ENCODE measurements at regions not wholly inside any gene's neighbourhood (a gene's known extent, or its start where the extent isn't known, plus 50 kb on each side); places are given as distances from the start of the nearest gene placed in this dataset.

DNA sequence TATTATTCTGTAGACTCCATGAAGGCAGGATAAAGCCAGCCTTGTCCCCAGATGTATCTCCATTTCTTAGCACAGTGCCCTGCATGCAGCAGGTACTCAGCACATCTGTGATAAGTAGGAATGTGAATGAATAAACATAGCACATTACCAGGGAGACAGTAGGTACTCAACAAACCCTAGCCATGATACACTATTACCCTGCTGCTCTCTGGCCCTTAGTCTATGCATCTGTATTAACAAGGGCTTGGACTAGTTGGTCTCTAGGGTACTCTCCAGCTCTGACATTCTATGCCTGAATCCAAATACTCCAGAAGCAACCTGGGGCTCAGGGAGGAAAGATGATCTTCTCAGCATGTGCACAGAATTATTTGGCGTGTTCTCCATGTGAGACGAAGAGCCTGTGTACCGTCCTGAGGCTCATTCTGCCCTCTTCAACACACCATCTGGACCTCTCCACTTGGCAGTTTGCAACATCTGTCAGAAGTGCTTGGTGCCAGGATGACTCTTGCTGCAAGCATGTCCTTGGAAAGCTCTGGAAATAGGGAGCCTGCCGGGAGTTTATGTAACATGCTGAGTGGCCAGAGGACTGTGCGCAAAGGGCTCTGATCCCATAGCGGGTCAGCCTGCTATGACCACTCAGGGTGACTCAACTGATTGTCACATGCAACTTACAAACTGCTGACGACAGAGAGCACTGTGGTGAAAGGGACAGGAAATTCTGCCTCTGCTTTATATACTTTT, 228.2 kb upstream of the USP24 start (continued):
- TF ChIP-seq ZNF362 (CRISPR knock-in tag; IDR thresholded peaks at IDR 0.05; ENCODE audit: borderline replicate concordance) (no peak), HMG20A (CRISPR knock-in tag; IDR thresholded peaks at IDR 0.05; ENCODE audit: borderline replicate concordance) (peak; percentile 41; the same call in 1 of the 2 replicates), ZBTB7A (CRISPR knock-in tag; IDR thresholded peaks at IDR 0.05) (no peak), CEBPB (IDR thresholded peaks at IDR 0.05; ENCODE audit: borderline replicate concordance, low read depth, low read length) (0 out of 2 replicates have a peak, but pooled peaks have one; percentile 24), TFAP4 (IDR thresholded peaks at IDR 0.05; ENCODE audit: borderline replicate concordance, low read depth) (no peak), RAD51 (IDR thresholded peaks at IDR 0.05; ENCODE audit: borderline replicate concordance) (no peak), KDM4B (CRISPR knock-in tag; IDR thresholded peaks at IDR 0.05) (no peak), SKI (IDR thresholded peaks at IDR 0.05; ENCODE audit: partially characterized antibody) (no peak), RARA (CRISPR knock-in tag; IDR thresholded peaks at IDR 0.05) (peak; percentile 44), RBM22 (optimal IDR thresholded peaks at IDR 0.05; ENCODE audit: low read length) (no peak), ZNF383 (CRISPR knock-in tag; IDR thresholded peaks at IDR 0.05; ENCODE audit: borderline replicate concordance) (no peak), BCLAF1 (IDR thresholded peaks at IDR 0.05) (no peak), TAF15 (IDR thresholded peaks at IDR 0.05; ENCODE audit: low read depth, low read length, poor library complexity, severe bottlenecking) (no peak), HBP1 (CRISPR knock-in tag; IDR thresholded peaks at IDR 0.05; ENCODE audit: low read depth) (no peak), ZNF530 (CRISPR knock-in tag; IDR thresholded peaks at IDR 0.05; ENCODE audit: low read depth) (no peak), IRF2 (CRISPR knock-in tag; IDR thresholded peaks at IDR 0.05) (no peak), SOX5 (CRISPR knock-in tag; IDR thresholded peaks at IDR 0.05; ENCODE audit: borderline replicate concordance) (peak; percentile 39; the same call in 1 of the 2 replicates)
- TF ChIP-seq, protein P1, sequence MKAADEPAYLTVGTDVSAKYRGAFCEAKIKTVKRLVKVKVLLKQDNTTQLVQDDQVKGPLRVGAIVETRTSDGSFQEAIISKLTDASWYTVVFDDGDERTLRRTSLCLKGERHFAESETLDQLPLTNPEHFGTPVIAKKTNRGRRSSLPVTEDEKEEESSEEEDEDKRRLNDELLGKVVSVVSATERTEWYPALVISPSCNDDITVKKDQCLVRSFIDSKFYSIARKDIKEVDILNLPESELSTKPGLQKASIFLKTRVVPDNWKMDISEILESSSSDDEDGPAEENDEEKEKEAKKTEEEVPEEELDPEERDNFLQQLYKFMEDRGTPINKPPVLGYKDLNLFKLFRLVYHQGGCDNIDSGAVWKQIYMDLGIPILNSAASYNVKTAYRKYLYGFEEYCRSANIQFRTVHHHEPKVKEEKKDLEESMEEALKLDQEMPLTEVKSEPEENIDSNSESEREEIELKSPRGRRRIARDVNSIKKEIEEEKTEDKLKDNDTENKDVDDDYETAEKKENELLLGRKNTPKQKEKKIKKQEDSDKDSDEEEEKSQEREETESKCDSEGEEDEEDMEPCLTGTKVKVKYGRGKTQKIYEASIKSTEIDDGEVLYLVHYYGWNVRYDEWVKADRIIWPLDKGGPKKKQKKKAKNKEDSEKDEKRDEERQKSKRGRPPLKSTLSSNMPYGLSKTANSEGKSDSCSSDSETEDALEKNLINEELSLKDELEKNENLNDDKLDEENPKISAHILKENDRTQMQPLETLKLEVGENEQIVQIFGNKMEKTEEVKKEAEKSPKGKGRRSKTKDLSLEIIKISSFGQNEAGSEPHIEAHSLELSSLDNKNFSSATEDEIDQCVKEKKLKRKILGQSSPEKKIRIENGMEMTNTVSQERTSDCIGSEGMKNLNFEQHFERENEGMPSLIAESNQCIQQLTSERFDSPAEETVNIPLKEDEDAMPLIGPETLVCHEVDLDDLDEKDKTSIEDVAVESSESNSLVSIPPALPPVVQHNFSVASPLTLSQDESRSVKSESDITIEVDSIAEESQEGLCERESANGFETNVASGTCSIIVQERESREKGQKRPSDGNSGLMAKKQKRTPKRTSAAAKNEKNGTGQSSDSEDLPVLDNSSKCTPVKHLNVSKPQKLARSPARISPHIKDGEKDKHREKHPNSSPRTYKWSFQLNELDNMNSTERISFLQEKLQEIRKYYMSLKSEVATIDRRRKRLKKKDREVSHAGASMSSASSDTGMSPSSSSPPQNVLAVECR (CRISPR knock-in tag; IDR thresholded peaks at IDR 0.05; ENCODE audit: borderline replicate concordance) = no peak
